GM19467 (cell line): ENCODE measurements at regions not wholly inside any gene's neighbourhood (a gene's known extent, or its start where the extent isn't known, plus 50 kb on each side); places are given as distances from the start of the nearest gene placed in this dataset.

Experiments
- ATAC-seq: cut with Tn5 transposase; IDR thresholded peaks from one replicate; pipeline ENCODE4 v1.9.1; 2021; ENCODE audit warnings: mild to moderate bottlenecking, moderate library complexity; ENCODE audit not compliant: unreplicated experiment

DNA sequence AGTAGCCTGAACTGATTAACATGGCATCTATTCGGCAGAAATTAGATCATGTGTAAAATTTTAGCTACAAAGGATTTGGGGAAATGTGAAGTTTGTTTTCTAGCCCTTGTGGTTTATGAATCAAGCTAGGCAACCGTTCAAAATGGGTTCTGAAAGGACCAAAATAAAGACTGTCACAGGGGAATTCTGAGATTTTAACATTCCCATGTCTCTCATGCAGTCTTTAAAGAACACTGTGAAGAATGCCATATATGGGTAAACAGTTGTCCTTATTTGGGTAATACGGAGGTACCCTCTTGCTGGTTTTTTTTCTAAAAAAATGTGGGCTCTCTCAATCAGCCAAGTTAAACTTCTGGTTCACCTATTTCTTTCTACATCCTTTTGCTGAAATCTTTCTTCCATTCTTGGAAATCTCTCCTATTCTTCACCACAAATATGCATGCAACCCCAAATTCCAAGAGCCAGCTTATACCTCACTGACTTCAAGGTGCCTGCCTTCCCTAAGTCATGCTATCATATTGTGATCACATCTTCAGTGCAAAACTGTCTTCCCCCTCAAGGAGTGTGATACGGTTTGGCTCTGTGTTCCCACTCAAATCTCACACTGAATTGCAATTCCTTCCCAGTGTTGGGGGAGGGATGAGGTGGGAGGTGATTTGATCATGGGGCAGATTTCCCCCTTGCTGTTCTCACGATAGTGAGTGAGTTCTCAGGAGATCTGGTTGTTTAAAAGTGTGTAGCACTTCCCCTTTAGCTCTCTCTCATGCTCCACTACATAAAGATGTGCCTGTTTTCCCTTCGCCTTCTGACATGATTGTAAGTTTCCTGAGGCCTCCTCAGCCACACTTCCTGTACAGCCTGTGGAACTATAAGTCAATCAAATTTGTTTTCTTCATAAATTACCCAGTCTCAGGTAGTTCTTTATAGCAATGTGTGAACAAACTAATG, 308.7 kb downstream of the TTLL7 start:
- ATAC-seq, result no peak

- ATAC-seq, result no peak
Measured at GRCh38 chr1:83682132-83682531, 316.8 kb downstream of the TTLL7 start.

DNA sequence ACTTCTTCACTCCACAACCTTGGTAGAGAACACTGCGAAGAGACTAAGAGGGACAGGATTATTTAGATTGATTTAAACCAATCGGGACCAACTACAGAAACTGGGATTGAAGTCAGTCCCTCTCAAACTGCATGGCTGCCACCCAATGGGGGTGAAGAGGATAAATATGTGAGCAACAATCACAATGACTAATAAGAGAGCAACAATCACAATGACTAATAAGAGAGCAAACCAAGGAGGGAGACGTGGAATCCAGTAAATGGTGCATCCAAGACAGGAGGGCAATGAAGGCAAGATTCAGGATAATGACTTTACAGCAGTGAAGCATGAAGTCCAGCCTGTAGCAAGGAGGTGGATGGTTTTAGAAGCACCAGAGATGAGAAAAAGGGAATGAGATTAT, 322.8 kb downstream of the TTLL7 start:
- no peak for ATAC-seq

DNA sequence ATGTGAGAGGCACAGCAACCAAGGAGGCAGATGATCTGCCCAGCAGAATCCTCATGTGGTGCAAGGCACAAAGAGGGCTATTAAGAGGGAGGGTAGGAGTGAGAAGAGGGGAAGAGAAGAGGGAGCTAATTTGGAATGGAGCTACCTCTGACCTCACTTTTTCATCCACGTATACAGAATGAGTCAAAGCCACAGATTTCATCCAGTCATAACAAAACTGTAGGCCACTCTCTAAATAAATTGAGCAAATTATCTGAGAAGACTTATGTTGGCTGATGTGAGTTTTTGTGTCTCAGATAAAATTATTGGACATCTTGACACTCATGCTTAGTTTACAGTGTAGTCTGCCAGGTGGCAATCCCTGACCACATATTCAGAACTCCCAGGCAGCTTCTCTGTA, 325.6 kb downstream of the TTLL7 start:
- ATAC-seq, result no peak

- ATAC-seq, result no peak
Measured at GRCh38 chr1:83671586-83671985, 327.3 kb downstream of the TTLL7 start.

- ATAC-seq, result no peak
Measured at GRCh38 chr1:83670909-83671565, 327.9 kb downstream of the TTLL7 start.

GRCh38 chr1:83641796-83642443, 357.0 kb downstream of the TTLL7 start:
- no peak for ATAC-seq

- ATAC-seq, result no peak
Measured at GRCh38 chr1:83641206-83641658, 357.7 kb downstream of the TTLL7 start.

GRCh38 chr1:83639785-83640184, 359.1 kb downstream of the TTLL7 start:
- ATAC-seq, result no peak

- ATAC-seq, result no peak
Measured at GRCh38 chr1:83637586-83637985, 361.3 kb downstream of the TTLL7 start.

DNA sequence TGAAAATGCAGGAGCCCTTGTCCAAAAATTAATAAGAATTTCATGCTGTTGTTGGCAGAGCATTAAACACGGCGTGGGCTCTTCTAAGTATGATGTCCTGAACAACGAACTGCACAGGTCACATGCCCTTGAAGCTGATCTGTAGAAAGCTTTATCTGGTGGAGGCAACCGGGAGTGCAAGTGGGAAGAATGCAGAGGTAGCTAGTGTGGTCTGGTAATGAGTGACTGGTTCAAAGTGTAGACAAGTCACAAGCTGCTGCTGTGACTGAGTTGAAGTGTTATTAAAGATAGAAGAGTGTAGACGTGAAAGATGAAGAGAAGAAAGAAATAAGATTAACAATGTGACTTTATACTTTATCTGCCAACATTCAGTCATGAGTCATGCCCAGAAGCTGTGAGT, 361.9 kb downstream of the TTLL7 start:
- ATAC-seq, result no peak

DNA sequence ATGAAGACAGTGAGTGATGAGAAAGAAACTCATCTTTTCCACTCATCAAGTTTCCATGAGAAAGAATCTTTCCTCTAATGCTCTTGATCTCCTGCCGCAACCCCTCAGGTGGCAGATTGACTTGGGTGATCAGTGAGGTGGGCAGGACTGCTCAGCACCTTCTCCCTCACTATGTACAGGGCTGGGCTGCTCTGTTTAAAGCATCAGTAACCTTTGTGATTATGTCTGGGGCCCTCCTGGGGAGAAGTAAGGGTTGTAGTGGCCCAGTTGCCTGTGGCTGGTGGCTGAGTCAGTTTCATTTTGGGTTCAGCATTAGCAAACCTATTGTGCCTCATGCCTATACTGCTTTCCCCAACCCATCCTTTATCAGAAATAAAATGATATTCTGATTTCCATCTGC, 366.0 kb downstream of the TTLL7 start:
- ATAC-seq, result no peak

- ATAC-seq, result no peak
Measured at GRCh38 chr1:83631851-83632250, 367.1 kb downstream of the TTLL7 start.

DNA sequence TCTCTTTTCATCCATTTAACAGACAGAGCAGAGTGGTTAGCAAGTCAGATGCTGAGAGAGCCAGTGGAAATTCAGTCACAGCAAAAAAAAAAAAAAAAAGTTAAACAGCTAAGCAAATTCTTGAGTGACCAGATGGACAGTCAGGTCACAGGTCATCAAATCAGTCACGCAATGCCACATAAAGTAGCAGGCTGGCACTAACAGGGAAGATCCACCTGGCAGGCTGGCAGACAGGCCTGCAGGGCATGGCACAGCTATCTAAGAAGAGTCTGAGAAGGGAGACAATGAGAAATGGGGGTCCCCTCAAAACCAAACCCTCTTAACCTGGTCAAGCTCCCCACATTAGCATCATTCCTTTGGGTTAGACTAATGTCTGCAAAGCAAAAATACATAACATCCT, 371.9 kb downstream of the TTLL7 start:
- ATAC-seq, result no peak

DNA sequence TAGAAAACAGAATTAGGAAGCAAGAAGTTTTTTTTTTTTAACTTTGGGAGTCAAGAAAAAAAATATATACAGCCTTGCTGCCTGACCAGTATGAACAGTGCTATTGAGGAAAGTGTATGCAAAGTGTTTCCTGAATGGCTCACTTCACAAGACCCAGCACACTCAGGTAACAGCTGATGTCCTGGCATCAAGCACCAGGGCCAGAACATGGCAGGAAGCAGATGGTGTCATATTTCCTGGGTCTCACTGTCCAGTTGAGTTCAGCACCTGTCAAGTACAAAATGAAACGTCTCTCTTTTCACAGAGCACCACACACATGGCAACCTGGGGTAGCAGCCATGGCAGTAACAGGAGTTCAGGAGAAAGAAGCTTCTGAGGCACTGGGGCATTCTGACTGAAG, 372.3 kb downstream of the TTLL7 start:
- no peak for ATAC-seq

DNA sequence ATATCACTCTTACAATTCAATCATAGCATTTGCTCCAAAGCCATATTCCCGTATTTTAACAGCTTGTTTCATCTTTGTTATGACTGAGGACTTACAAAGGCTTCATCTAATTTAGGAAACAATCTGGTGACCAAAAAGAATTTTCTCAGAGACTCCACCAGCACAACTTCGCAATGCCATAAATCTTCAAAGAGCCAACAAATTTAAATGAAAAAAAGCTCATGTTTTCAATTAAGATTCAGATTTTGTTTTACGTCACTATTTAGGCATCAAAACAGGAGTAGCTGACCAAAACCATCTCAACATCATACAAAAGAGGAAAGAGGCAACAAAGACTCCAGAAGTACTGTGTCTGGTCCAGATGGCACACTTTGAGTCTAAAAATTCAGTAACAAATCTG, 373.3 kb downstream of the TTLL7 start:
- no peak for ATAC-seq

DNA sequence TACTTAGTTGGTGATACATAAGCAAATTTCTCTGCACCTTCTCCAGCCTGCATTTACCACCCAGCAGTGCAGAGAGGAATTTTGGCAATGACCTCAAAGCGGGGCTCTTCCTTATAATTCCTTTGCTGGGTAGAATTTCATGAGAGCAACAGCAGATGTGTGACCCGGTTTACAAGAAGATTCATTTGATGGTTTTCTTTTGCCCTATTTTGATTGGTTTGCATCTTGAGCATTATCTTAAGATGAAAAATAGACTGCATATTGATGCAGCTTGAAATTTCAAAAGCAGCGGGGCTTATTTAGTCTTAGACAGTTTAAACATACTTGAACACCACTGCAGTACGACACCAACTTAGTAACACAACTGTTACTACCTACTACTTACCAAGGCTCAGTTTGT, 378.9 kb downstream of the TTLL7 start:
- ATAC-seq, result no peak

- ATAC-seq, result no peak
Measured at GRCh38 chr1:83619170-83619896, 379.6 kb downstream of the TTLL7 start.

- ATAC-seq, result no peak
Measured at GRCh38 chr1:83617883-83618282, 381.0 kb downstream of the TTLL7 start.

GRCh38 chr1:83615370-83615769, 383.6 kb downstream of the TTLL7 start:
- ATAC-seq, result no peak

GRCh38 chr1:83606416-83606955, 392.4 kb downstream of the TTLL7 start:
- ATAC-seq, result no peak
